ENCODE measurements at regions not wholly inside any gene's neighbourhood (a gene's known extent, or its start where the extent isn't known, plus 50 kb on each side); places are given as distances from the start of the nearest gene placed in this dataset.

GRCh38 chr18:61985681-61986080, 92.9 kb upstream of the RNF152 start:
- Mint-ChIP-seq H3K4me1 (peaks cover 43% of the 10 kb centered on the region), H3K27ac (no peak overlapping the region), H3K9me3 (peaks cover 0 to 2% (median 0%) of the 10 kb centered on the region in 7 donors), H3K36me3 (no peaks in the 10 kb centered on the region), H3K27me3 (ENCODE audit: low read depth in 3 of 3) (peaks cover 0 to 2% (median 0%) of the 10 kb centered on the region in 3 donors), H3K4me3 (no peak overlapping the region)
- Histone ChIP-seq H3K9ac (ENCODE audit: insufficient read depth, low read length, poor library complexity, severe bottlenecking) (no peak overlapping the region), H3K27ac (ENCODE audit: low read depth in 1 of 2, low read length in 2 of 2) (no peak overlapping the region), H3K4me2 (replicated peaks; ENCODE audit: extremely low read depth, low read length, poor library complexity, severe bottlenecking) (no peak overlapping the region), H3K9me3 (replicated peaks in 1 of 2; ENCODE audit: control insufficient read depth in 1 of 2, insufficient read depth in 1 of 2, low read length in 2 of 2) (no peaks in the 10 kb centered on the region), H3K36me3 (replicated peaks in 1 of 2; ENCODE audit: control insufficient read depth in 1 of 2, insufficient read depth in 2 of 2, low read length in 2 of 2) (no peaks in the 10 kb centered on the region), H4K20me1 (ENCODE audit: insufficient read depth, low read length) (no peaks in the 10 kb centered on the region), H3K79me2 (ENCODE audit: insufficient read depth, low read length) (no peaks in the 10 kb centered on the region), H3K4me3 (replicated peaks in 1 of 3; ENCODE audit: low read depth in 2 of 3, low read length in 3 of 3) (no peak overlapping the region), H3K4me1 (ENCODE audit: control insufficient read depth in 1 of 2, insufficient read depth in 2 of 2, low read length in 2 of 2) (peaks cover 36 to 51% of the 10 kb centered on the region in 2 donors), H3K27me3 (ENCODE audit: control insufficient read depth in 2 of 2, insufficient read depth in 2 of 2, low read length in 2 of 2) (no peaks in the 10 kb centered on the region), H2AFZ (ENCODE audit: insufficient read depth, low read depth, low read length, poor library complexity, severe bottlenecking) (no peak overlapping the region)
- no CpG with 5 or more reads among the region's 1 CpG for WGBS (ENCODE audit: insufficient coverage)
- TF ChIP-seq CTCF (IDR thresholded peaks at IDR 0.05): no peak
- no peak for DNase-seq
- intact Hi-C loops (cut with micrococcal nuclease): no loop called here

GRCh38 chr18:61984349-61984748, 91.5 kb upstream of the RNF152 start:
- Histone ChIP-seq H3K9ac (ENCODE audit: insufficient read depth, low read length, poor library complexity, severe bottlenecking) (no peak overlapping the region), H2AFZ (ENCODE audit: insufficient read depth, low read depth, low read length, poor library complexity, severe bottlenecking) (no peak overlapping the region), H3K36me3 (replicated peaks in 1 of 2; ENCODE audit: control insufficient read depth in 1 of 2, insufficient read depth in 2 of 2, low read length in 2 of 2) (no peaks in the 10 kb centered on the region), H3K79me2 (ENCODE audit: insufficient read depth, low read length) (no peaks in the 10 kb centered on the region), H3K27ac (ENCODE audit: low read depth in 1 of 2, low read length in 2 of 2) (no peak overlapping the region), H3K27me3 (ENCODE audit: control insufficient read depth in 2 of 2, insufficient read depth in 2 of 2, low read length in 2 of 2) (no peaks in the 10 kb centered on the region), H4K20me1 (ENCODE audit: insufficient read depth, low read length) (no peaks in the 10 kb centered on the region), H3K4me3 (replicated peaks in 1 of 3; ENCODE audit: low read depth in 2 of 3, low read length in 3 of 3) (no peak overlapping the region), H3K4me1 (ENCODE audit: control insufficient read depth in 1 of 2, insufficient read depth in 2 of 2, low read length in 2 of 2) (peaks cover 46 to 52% of the 10 kb centered on the region in 2 donors), H3K9me3 (replicated peaks in 1 of 2; ENCODE audit: control insufficient read depth in 1 of 2, insufficient read depth in 1 of 2, low read length in 2 of 2) (no peaks in the 10 kb centered on the region), H3K4me2 (replicated peaks; ENCODE audit: extremely low read depth, low read length, poor library complexity, severe bottlenecking) (no peak overlapping the region)
- no CpG with 5 or more reads among the region's 1 CpG for WGBS (ENCODE audit: insufficient coverage)
- no peak for TF ChIP-seq CTCF (IDR thresholded peaks at IDR 0.05)
- Mint-ChIP-seq H3K4me3 (no peak overlapping the region), H3K36me3 (no peaks in the 10 kb centered on the region), H3K27me3 (ENCODE audit: low read depth in 3 of 3) (peaks cover 0 to 2% (median 0%) of the 10 kb centered on the region in 3 donors), H3K9me3 (peaks cover 0 to 2% (median 0%) of the 10 kb centered on the region in 7 donors), H3K4me1 (peaks cover 51% of the 10 kb centered on the region), H3K27ac (no peak overlapping the region)
- intact Hi-C loops (cut with micrococcal nuclease): no loop called here
- no peak for DNase-seq
